ENCODE measurements at regions not wholly inside any gene's neighbourhood (a gene's known extent, or its start where the extent isn't known, plus 50 kb on each side); places are given as distances from the start of the nearest gene placed in this dataset.

DNA sequence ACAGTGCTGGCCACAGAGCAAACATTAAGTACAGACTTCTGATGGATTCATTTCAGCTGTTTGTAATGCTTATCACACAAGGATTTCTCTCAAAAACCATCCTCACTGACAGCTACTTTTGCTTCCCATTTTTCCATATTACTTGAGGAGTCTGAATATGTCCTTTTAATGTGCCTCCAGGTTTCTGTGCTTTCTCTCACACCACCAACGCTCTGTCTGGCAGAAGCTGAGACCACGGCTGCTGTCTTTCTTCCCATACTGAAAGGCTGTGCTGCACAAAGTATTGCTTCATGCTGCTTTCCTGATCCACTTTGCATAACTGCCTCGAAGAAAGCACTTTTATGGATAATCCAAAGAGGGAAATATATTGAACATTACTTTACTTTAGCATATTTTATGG, 312.1 kb upstream of the ZEB2 start (continued):
- TF ChIP-seq REST (IDR thresholded peaks at IDR 0.05; ENCODE audit: low read depth): no peak
- no peak for TF ChIP-seq ELF1 (IDR thresholded peaks at IDR 0.05; ENCODE audit: borderline replicate concordance, low read depth)
- no peak for TF ChIP-seq POLR2AphosphoS5 (IDR thresholded peaks at IDR 0.05; ENCODE audit: low read depth, low read length)
- TF ChIP-seq SP1 (IDR thresholded peaks at IDR 0.05; ENCODE audit: low read depth): no peak

GRCh38 chr2:144830543-144830942, 310.6 kb upstream of the ZEB2 start:
- TF ChIP-seq EZH2 (IDR thresholded peaks at IDR 0.05): no peak
- TF ChIP-seq CBX3 (IDR thresholded peaks at IDR 0.05; ENCODE audit: low read depth): no peak
- TF ChIP-seq CEBPB (IDR thresholded peaks at IDR 0.05; ENCODE audit: low read depth): no peak
- TF ChIP-seq POLR2A (IDR thresholded peaks at IDR 0.05; ENCODE audit: borderline replicate concordance, extremely low read depth, insufficient read depth, insufficient read length): no peak
- TF ChIP-seq EGR1 (IDR thresholded peaks at IDR 0.05; ENCODE audit: low read depth): no peak
- TF ChIP-seq FOSL1 (IDR thresholded peaks at IDR 0.05; ENCODE audit: low read depth): no peak
- no peak for TF ChIP-seq RAD21 (IDR thresholded peaks at IDR 0.05; ENCODE audit: low read depth)
- ATAC-seq (no peak), DNase-seq (ENCODE audit: low read depth, low spot score) (no peak)
- H3K79me2 ChIP-seq (ENCODE audit: insufficient read depth, low read length): no peaks in the 10 kb centered on the region
- BruUV-seq (replicated peaks): no TSS peak
- H3K4me3 ChIP-seq (replicated peaks in 1 of 2; ENCODE audit: low read depth in 1 of 2, low read length in 2 of 2): no peak overlapping the region
- no peak overlapping the region for H3K9ac ChIP-seq (ENCODE audit: low read length)
- H3K4me2 ChIP-seq (ENCODE audit: low read length): no peak overlapping the region
- H3K27ac ChIP-seq (ENCODE audit: low read depth, low read length): no peak overlapping the region
- ChIA-PET RAD21 (ENCODE audit: low non-redundant PET in 1 of 2, low total read pairs in 2 of 2, uncharacterized antibody in 2 of 2, unreplicated experiment in 2 of 2) (no interaction called here), CTCF (no interaction called here), POLR2A (no interaction called here)
- H4K20me1 ChIP-seq (ENCODE audit: insufficient read depth): no peaks in the 10 kb centered on the region
- H2AFZ ChIP-seq (ENCODE audit: low read depth, low read length, poor library complexity, severe bottlenecking): no peak overlapping the region
- H3K27me3 ChIP-seq (ENCODE audit: insufficient read depth, low read length): no peaks in the 10 kb centered on the region
- no peaks in the 10 kb centered on the region for H3K9me2 ChIP-seq (ENCODE audit: insufficient read depth)
- H3K36me3 ChIP-seq (ENCODE audit: control insufficient read depth in 1 of 2, insufficient read depth in 2 of 2, low read length in 2 of 2): no peaks in the 10 kb centered on the region
- H3K9me3 ChIP-seq (ENCODE audit: control insufficient read depth in 1 of 2, insufficient read depth in 1 of 2, low read depth in 1 of 2, low read length in 2 of 2): no peaks in the 10 kb centered on the region
- intact Hi-C loops (cut with micrococcal nuclease): no loop called here
- peaks cover 12 to 14% of the 10 kb centered on the region in 2 experiments; a peak in 3 of 4 replicates for H3K4me1 ChIP-seq (ENCODE audit: control insufficient read depth in 1 of 2, insufficient read depth in 2 of 2, low read length in 2 of 2)
